ENCODE measurements at regions not wholly inside any gene's neighbourhood (a gene's known extent, or its start where the extent isn't known, plus 50 kb on each side); places are given as distances from the start of the nearest gene placed in this dataset.

DNA sequence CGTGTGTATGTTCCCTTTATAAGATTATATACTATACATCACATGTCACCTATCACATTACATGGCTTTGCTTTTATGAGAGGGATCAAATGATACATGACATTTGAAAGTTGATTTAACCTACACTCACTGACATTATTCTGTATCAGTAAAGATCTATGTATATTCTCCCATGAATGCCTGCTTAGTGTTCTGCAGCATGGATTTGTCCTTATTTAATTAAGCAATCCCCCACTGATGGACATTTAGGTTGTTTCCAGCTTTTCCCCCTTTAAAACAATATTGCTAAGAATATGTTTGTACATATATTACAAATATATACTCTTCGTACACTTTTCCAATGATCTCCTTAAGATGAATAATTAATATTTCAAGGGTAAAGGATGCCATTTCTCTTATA lies 297.4 kb downstream of the TFAP2C start:
- H3K4me1 ChIP-seq (ENCODE audit: low read length) = no peaks in the 10 kb centered on the region
- no peak overlapping the region for H2AFZ ChIP-seq (ENCODE audit: low read length)
- no peaks in the 10 kb centered on the region for H3K9me3 ChIP-seq (ENCODE audit: low read length)
- no peaks in the 10 kb centered on the region for H4K20me1 ChIP-seq (ENCODE audit: insufficient read depth, low read depth, low read length)
- no peaks in the 10 kb centered on the region for H3K79me2 ChIP-seq (ENCODE audit: low read length)
- H3K9me2 ChIP-seq (replicated peaks; ENCODE audit: insufficient read depth, low read length) = no peaks in the 10 kb centered on the region
- H3K27ac ChIP-seq (ENCODE audit: low read length) = no peak overlapping the region
- no peak overlapping the region for H3K4me3 ChIP-seq (ENCODE audit: low read length)
- H3K27me3 ChIP-seq (ENCODE audit: low read length) = no peaks in the 10 kb centered on the region
- H3K4me2 ChIP-seq (ENCODE audit: low read depth, low read length, poor library complexity, severe bottlenecking) = no peak overlapping the region
- no peak overlapping the region for H3K9ac ChIP-seq (ENCODE audit: low read length)
- no peaks in the 10 kb centered on the region for H3K36me3 ChIP-seq (ENCODE audit: insufficient read depth, low read length)
- DNase-seq = no peak

DNA sequence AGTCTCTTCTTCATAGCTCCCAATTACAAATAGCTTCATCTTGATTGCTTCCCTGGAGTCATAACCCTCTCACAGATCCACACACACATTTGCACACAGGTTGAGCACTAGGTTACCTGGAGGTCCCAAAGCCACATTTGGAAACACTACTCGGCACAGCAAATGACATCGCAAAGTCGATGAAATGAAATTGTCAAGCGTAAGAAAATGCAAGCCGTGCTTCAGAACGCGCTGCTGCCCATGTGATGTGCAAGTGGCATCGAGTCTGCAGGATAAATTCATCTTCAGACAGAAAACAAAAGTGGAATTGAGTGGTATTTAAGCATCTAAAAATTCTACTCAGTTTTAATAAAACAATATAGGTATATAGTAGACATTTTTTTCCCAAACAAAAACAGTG lies 298.0 kb downstream of the TFAP2C start:
- Histone ChIP-seq H3K79me2 (ENCODE audit: low read length) (no peaks in the 10 kb centered on the region), H3K27me3 (ENCODE audit: low read length) (no peaks in the 10 kb centered on the region), H4K20me1 (ENCODE audit: insufficient read depth, low read depth, low read length) (no peaks in the 10 kb centered on the region), H3K4me2 (ENCODE audit: low read depth, low read length, poor library complexity, severe bottlenecking) (no peak overlapping the region), H3K4me1 (ENCODE audit: low read length) (no peaks in the 10 kb centered on the region), H3K36me3 (ENCODE audit: insufficient read depth, low read length) (no peaks in the 10 kb centered on the region), H3K9me2 (replicated peaks; ENCODE audit: insufficient read depth, low read length) (no peaks in the 10 kb centered on the region), H3K9ac (ENCODE audit: low read length) (no peak overlapping the region), H3K4me3 (ENCODE audit: low read length) (no peak overlapping the region), H3K27ac (ENCODE audit: low read length) (no peak overlapping the region), H2AFZ (ENCODE audit: low read length) (no peak overlapping the region), H3K9me3 (ENCODE audit: low read length) (no peaks in the 10 kb centered on the region)
- DNase-seq = no peak

DNA sequence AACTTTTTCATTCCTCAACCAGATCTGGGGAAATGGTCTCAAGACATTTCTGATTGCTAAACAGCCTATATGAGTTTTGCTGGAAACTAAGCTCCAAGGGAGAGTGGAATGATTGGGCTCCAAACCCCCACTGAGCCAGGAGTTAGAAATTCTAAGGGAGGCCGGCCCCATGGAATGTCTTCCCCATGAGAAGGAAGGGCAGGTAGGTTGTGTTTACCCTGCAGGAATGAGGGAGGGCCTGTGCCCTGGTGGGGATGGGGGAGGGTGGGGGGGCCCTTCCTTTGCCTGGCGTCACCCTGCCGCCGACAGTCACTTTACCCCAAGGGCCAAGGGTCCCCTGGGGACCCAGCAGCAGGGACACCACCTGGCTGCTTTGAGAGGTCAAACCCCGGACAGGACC lies 298.9 kb downstream of the TFAP2C start:
- Histone ChIP-seq H3K27ac (ENCODE audit: low read length) (no peak overlapping the region), H3K9ac (ENCODE audit: low read length) (no peak overlapping the region), H2AFZ (ENCODE audit: low read length) (no peak overlapping the region), H4K20me1 (ENCODE audit: insufficient read depth, low read depth, low read length) (no peaks in the 10 kb centered on the region), H3K36me3 (ENCODE audit: insufficient read depth, low read length) (no peaks in the 10 kb centered on the region), H3K27me3 (ENCODE audit: low read length) (no peaks in the 10 kb centered on the region), H3K4me1 (ENCODE audit: low read length) (no peaks in the 10 kb centered on the region), H3K79me2 (ENCODE audit: low read length) (no peaks in the 10 kb centered on the region), H3K9me2 (replicated peaks; ENCODE audit: insufficient read depth, low read length) (no peaks in the 10 kb centered on the region), H3K9me3 (ENCODE audit: low read length) (no peaks in the 10 kb centered on the region), H3K4me3 (ENCODE audit: low read length) (no peak overlapping the region), H3K4me2 (ENCODE audit: low read depth, low read length, poor library complexity, severe bottlenecking) (no peak overlapping the region)
- DNase-seq = no peak

DNA sequence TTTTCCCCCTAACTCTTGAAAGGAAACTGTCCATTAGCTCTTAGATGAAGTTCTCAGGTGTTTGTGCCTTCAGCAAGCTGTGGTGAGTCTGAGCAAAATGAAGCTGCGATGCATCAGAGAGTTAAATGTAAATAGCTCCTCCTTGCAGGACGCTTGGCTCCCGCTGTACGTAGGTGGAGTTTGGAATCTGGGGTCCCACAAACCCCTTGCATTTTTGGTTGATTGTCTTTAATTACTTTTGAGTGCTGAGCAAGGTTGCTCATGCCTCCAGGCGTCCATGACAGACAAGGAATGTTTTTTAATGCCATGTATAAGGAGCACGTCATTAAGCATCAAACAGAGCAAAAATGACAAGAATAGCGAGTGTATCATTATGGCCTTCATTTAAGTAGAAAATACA lies 300.5 kb downstream of the TFAP2C start:
- H3K4me1 ChIP-seq (ENCODE audit: low read length) = no peaks in the 10 kb centered on the region

DNA sequence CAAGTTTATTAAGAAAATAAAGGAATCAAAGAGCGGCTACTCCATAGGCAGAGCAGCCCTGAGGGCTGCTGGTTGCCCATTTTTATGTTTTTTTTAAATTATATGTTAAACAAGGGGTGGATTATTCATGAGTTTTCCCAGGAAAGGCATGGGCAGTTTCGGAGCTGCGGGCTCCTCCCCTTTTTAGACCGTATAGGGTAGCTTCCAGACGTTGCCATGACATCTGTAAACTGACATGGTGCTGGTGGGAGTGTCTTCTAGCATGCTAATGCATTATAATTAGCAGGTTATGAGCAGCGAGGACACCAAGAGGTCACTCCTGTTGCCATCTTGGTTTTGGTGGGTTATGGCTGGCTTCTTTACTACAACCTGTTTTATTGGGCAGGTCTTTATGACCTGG lies 301.8 kb downstream of the TFAP2C start:
- Histone ChIP-seq H3K4me3 (ENCODE audit: low read length) (no peak overlapping the region), H3K4me2 (ENCODE audit: low read depth, low read length, poor library complexity, severe bottlenecking) (no peak overlapping the region), H3K9me3 (ENCODE audit: low read length) (no peaks in the 10 kb centered on the region), H3K36me3 (ENCODE audit: insufficient read depth, low read length) (no peaks in the 10 kb centered on the region), H3K79me2 (ENCODE audit: low read length) (no peaks in the 10 kb centered on the region), H3K9me2 (replicated peaks; ENCODE audit: insufficient read depth, low read length) (no peaks in the 10 kb centered on the region), H2AFZ (ENCODE audit: low read length) (no peak overlapping the region), H3K4me1 (ENCODE audit: low read length) (no peaks in the 10 kb centered on the region), H3K9ac (ENCODE audit: low read length) (no peak overlapping the region), H4K20me1 (ENCODE audit: insufficient read depth, low read depth, low read length) (no peaks in the 10 kb centered on the region), H3K27ac (ENCODE audit: low read length) (no peak overlapping the region), H3K27me3 (ENCODE audit: low read length) (no peaks in the 10 kb centered on the region)
- DNase-seq = no peak

More for the DNA sequence above, 300.5 kb downstream of the TFAP2C start:
- Histone ChIP-seq H3K4me2 (ENCODE audit: low read depth, low read length, poor library complexity, severe bottlenecking) (no peak overlapping the region), H3K79me2 (ENCODE audit: low read length) (no peaks in the 10 kb centered on the region), H3K27me3 (ENCODE audit: low read length) (no peaks in the 10 kb centered on the region), H3K9ac (ENCODE audit: low read length) (no peak overlapping the region), H3K9me3 (ENCODE audit: low read length) (no peaks in the 10 kb centered on the region), H3K4me3 (ENCODE audit: low read length) (no peak overlapping the region), H4K20me1 (ENCODE audit: insufficient read depth, low read depth, low read length) (no peaks in the 10 kb centered on the region), H3K27ac (ENCODE audit: low read length) (no peak overlapping the region), H3K36me3 (ENCODE audit: insufficient read depth, low read length) (no peaks in the 10 kb centered on the region), H2AFZ (ENCODE audit: low read length) (no peak overlapping the region), H3K9me2 (replicated peaks; ENCODE audit: insufficient read depth, low read length) (no peaks in the 10 kb centered on the region)
- DNase-seq = no peak

DNA sequence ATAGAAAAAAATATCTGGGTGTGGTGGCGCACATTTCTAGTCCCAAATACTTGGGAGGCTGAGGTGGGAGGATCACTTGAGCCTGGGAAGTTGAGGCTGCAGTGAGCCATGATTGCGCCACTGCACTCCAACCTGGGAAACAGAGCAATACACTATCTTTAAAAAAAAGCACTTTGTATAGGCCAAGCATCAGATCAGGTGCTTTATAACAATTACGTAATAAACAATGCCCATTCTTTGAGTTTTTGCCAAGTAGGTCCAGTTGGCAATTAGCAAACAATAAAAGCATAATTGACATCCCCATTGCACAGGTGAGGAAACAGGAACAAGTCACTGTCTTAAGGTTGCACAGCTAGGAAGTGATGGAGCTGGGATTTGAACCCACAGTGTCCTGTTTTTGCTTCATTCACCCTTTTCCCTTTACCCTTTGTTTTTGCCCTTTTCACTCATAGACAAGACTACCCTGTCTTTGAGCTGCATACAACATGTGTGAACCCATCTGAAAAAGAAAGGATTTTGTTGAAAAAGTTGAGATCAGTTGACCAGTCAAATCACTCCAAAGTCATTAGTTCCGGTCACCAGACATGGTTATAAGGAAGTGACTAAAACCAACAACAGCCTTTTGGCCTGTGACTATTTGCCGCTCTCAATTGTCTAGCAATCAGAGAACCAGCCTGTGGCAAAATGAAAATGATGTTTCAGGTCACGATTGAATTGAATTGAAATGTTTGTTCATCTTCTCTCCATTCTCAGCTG lies 303.6 kb downstream of the TFAP2C start:
- Histone ChIP-seq H3K27me3 (ENCODE audit: low read length) (no peaks in the 10 kb centered on the region), H3K36me3 (ENCODE audit: insufficient read depth, low read length) (no peaks in the 10 kb centered on the region), H3K4me3 (ENCODE audit: low read length) (no peak overlapping the region), H3K9me3 (ENCODE audit: low read length) (no peaks in the 10 kb centered on the region), H3K9me2 (replicated peaks; ENCODE audit: insufficient read depth, low read length) (no peaks in the 10 kb centered on the region), H3K9ac (ENCODE audit: low read length) (no peak overlapping the region), H3K4me1 (ENCODE audit: low read length) (no peaks in the 10 kb centered on the region), H3K4me2 (ENCODE audit: low read depth, low read length, poor library complexity, severe bottlenecking) (no peak overlapping the region), H2AFZ (ENCODE audit: low read length) (no peak overlapping the region), H4K20me1 (ENCODE audit: insufficient read depth, low read depth, low read length) (no peaks in the 10 kb centered on the region), H3K27ac (ENCODE audit: low read length) (no peak overlapping the region), H3K79me2 (ENCODE audit: low read length) (no peaks in the 10 kb centered on the region)
- DNase-seq = no peak

DNA sequence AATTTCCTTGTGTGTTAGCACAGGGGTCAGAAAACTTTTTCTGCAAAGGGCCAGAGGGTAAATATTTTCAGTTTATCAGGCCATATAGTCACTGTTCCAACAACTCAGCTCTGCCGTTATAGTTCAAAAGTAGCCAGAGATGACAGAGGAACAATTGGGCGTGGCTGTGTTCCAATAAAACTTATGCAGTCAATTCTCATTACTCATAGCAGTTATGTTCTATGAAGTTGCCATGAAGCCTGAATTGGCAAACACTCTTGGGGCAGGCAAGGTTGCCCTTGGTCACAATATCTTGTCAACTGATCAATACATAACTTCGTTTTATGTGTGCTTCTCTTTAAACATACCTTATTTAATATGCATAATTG lies 304.2 kb downstream of the TFAP2C start:
- no peak overlapping the region for H2AFZ ChIP-seq (ENCODE audit: low read length)
- no peaks in the 10 kb centered on the region for H3K9me3 ChIP-seq (ENCODE audit: low read length)
- H3K4me1 ChIP-seq (ENCODE audit: low read length) = no peaks in the 10 kb centered on the region
- no peaks in the 10 kb centered on the region for H3K36me3 ChIP-seq (ENCODE audit: insufficient read depth, low read length)
- no peaks in the 10 kb centered on the region for H3K27me3 ChIP-seq (ENCODE audit: low read length)
- H3K27ac ChIP-seq (ENCODE audit: low read length) = no peak overlapping the region
- no peak overlapping the region for H3K9ac ChIP-seq (ENCODE audit: low read length)
- H3K4me2 ChIP-seq (ENCODE audit: low read depth, low read length, poor library complexity, severe bottlenecking) = no peak overlapping the region
- DNase-seq = no peak
- H3K9me2 ChIP-seq (replicated peaks; ENCODE audit: insufficient read depth, low read length) = no peaks in the 10 kb centered on the region
- H3K4me3 ChIP-seq (ENCODE audit: low read length) = no peak overlapping the region
- H3K79me2 ChIP-seq (ENCODE audit: low read length) = no peaks in the 10 kb centered on the region
- H4K20me1 ChIP-seq (ENCODE audit: insufficient read depth, low read depth, low read length) = no peaks in the 10 kb centered on the region

DNA sequence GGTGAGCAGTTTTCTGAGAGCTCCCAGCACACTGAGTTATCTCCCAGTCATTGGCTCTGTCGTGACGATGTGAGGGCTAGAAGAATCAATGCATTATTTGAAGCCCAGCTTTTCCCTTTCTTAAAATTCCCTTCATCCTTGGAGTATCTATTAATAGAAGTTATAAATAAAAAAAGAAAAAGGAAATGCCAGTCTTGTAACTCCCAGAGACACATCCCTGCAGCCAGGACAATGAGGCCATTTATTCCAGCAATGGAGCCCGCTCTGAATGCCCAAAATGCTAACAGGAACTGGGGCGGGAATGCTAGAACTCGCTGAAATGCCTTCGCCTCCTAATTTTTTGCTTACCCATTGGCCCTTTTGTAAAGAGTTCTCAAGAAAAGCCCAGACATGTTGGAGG lies 305.8 kb downstream of the TFAP2C start:
- Histone ChIP-seq H3K4me1 (ENCODE audit: low read length) (no peaks in the 10 kb centered on the region), H3K27me3 (ENCODE audit: low read length) (no peaks in the 10 kb centered on the region), H3K27ac (ENCODE audit: low read length) (no peak overlapping the region), H3K36me3 (ENCODE audit: insufficient read depth, low read length) (no peaks in the 10 kb centered on the region), H3K79me2 (ENCODE audit: low read length) (no peaks in the 10 kb centered on the region), H3K9ac (ENCODE audit: low read length) (no peak overlapping the region), H3K9me2 (replicated peaks; ENCODE audit: insufficient read depth, low read length) (no peaks in the 10 kb centered on the region), H3K4me3 (ENCODE audit: low read length) (no peak overlapping the region), H4K20me1 (ENCODE audit: insufficient read depth, low read depth, low read length) (no peaks in the 10 kb centered on the region), H3K9me3 (ENCODE audit: low read length) (no peaks in the 10 kb centered on the region), H3K4me2 (ENCODE audit: low read depth, low read length, poor library complexity, severe bottlenecking) (no peak overlapping the region), H2AFZ (ENCODE audit: low read length) (no peak overlapping the region)
- no peak for DNase-seq

DNA sequence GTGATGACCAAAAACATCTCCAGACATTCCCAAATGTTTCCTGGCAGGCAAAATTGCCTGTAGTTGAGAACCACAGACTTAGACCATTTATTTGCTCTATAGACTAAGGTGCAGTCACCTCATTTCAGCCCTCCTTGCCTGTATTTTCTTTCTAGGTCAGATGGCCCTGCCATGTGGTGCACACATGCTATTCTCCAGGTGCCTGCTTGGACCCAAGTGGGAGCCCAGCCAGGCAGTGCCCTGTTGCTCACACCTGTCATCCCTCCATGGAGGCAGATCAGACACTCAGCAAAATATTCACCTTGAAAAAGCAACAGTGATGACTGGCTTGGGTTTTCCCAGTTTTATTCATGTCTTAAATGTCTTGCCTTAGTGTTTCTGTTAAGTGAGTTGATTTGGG lies 311.4 kb downstream of the TFAP2C start:
- H3K27ac ChIP-seq (ENCODE audit: low read length) = no peak overlapping the region
- H3K9ac ChIP-seq (ENCODE audit: low read length) = no peak overlapping the region
- no peaks in the 10 kb centered on the region for H3K9me3 ChIP-seq (ENCODE audit: low read length)
- no peaks in the 10 kb centered on the region for H3K36me3 ChIP-seq (ENCODE audit: insufficient read depth, low read length)
- H4K20me1 ChIP-seq (ENCODE audit: insufficient read depth, low read depth, low read length) = no peaks in the 10 kb centered on the region
- H2AFZ ChIP-seq (ENCODE audit: low read length) = no peak overlapping the region
- H3K9me2 ChIP-seq (replicated peaks; ENCODE audit: insufficient read depth, low read length) = no peaks in the 10 kb centered on the region
- H3K27me3 ChIP-seq (ENCODE audit: low read length) = no peaks in the 10 kb centered on the region
- H3K4me2 ChIP-seq (ENCODE audit: low read depth, low read length, poor library complexity, severe bottlenecking) = no peak overlapping the region
- no peaks in the 10 kb centered on the region for H3K79me2 ChIP-seq (ENCODE audit: low read length)
- no peak overlapping the region for H3K4me3 ChIP-seq (ENCODE audit: low read length)
- DNase-seq = no peak
- no peaks in the 10 kb centered on the region for H3K4me1 ChIP-seq (ENCODE audit: low read length)

Data from Karpas-422 (cell line).